HG03439 (cell line): ENCODE measurements at regions not wholly inside any gene's neighbourhood (a gene's known extent, or its start where the extent isn't known, plus 50 kb on each side); places are given as distances from the start of the nearest gene placed in this dataset.
"Not testable (repeated sequence)": the region's sequence is repeated elsewhere in the genome, so short reads cannot be mapped to it uniquely, and the experiment has no call there.

ENCODE experiments used
- ATAC-seq: cut with Tn5 transposase; IDR thresholded peaks from one replicate; pipeline ENCODE4 v1.9.1; 2021; ENCODE audit warnings: mild to moderate bottlenecking, moderate library complexity; ENCODE audit not compliant: unreplicated experiment

GRCh38 chr19:28466107-28467045, 746.6 kb downstream of the UQCRFS1 start:
- no peak for ATAC-seq

GRCh38 chr19:28465371-28466086, 747.4 kb downstream of the UQCRFS1 start:
- ATAC-seq = no peak

- no peak for ATAC-seq
Measured at GRCh38 chr19:28463493-28464053, 749.4 kb downstream of the UQCRFS1 start.

GRCh38 chr19:28457620-28458019, 755.3 kb downstream of the UQCRFS1 start:
- ATAC-seq = no peak

GRCh38 chr19:28456708-28457320, 756.1 kb downstream of the UQCRFS1 start:
- ATAC-seq = no peak

GRCh38 chr19:28456252-28456651, 756.7 kb downstream of the UQCRFS1 start:
- ATAC-seq = no peak

GRCh38 chr19:28454083-28454482, 758.9 kb downstream of the UQCRFS1 start:
- no peak for ATAC-seq

GRCh38 chr19:28453420-28453819, 759.5 kb downstream of the UQCRFS1 start:
- no peak for ATAC-seq

GRCh38 chr19:28449803-28450202, 763.1 kb downstream of the UQCRFS1 start:
- no peak for ATAC-seq

- ATAC-seq = no peak
Measured at GRCh38 chr19:28446511-28446910, 766.4 kb downstream of the UQCRFS1 start.

GRCh38 chr19:28445826-28446225, 767.1 kb downstream of the UQCRFS1 start:
- ATAC-seq = no peak

GRCh38 chr19:28444362-28444761, 768.6 kb downstream of the UQCRFS1 start:
- no peak for ATAC-seq

- no peak for ATAC-seq
Measured at GRCh38 chr19:28443361-28443760, 769.6 kb downstream of the UQCRFS1 start.

- ATAC-seq = no peak
Measured at GRCh38 chr19:28437390-28438346, 775.3 kb downstream of the UQCRFS1 start.

- no peak for ATAC-seq
Measured at GRCh38 chr19:28436320-28436719, 776.6 kb downstream of the UQCRFS1 start.

- ATAC-seq = no peak
Measured at GRCh38 chr19:28435551-28436271, 777.2 kb downstream of the UQCRFS1 start.

GRCh38 chr19:28434794-28435193, 778.2 kb downstream of the UQCRFS1 start:
- ATAC-seq = not testable (repeated sequence)

- not testable (repeated sequence) for ATAC-seq
Measured at GRCh38 chr19:28434365-28434764, 778.6 kb downstream of the UQCRFS1 start.

GRCh38 chr19:28433166-28433565, 779.8 kb downstream of the UQCRFS1 start:
- not testable (repeated sequence) for ATAC-seq
